ENCODE measurements at regions not wholly inside any gene's neighbourhood (a gene's known extent, or its start where the extent isn't known, plus 50 kb on each side); places are given as distances from the start of the nearest gene placed in this dataset.

DNA sequence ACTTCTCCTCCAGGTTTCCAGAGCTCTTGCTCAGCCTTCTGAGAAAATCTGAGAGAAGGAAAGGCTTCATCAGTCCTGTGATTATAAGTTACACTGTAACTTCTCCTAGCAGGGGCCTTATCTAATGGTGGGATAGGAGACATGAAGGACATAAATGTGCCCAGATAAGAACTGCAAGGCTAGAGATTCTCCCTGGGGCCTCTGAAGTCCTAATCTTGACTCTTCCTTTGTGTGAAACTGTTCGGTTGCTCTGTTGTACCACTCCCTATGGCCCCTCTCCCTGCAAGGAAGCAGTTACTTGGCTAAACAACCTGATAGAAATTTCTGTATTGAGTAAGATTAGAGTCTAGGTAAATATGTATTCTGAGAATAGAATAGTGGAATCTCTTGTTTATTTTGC, 780.9 kb downstream of the ETS1 start:
- TF ChIP-seq, protein P1, sequence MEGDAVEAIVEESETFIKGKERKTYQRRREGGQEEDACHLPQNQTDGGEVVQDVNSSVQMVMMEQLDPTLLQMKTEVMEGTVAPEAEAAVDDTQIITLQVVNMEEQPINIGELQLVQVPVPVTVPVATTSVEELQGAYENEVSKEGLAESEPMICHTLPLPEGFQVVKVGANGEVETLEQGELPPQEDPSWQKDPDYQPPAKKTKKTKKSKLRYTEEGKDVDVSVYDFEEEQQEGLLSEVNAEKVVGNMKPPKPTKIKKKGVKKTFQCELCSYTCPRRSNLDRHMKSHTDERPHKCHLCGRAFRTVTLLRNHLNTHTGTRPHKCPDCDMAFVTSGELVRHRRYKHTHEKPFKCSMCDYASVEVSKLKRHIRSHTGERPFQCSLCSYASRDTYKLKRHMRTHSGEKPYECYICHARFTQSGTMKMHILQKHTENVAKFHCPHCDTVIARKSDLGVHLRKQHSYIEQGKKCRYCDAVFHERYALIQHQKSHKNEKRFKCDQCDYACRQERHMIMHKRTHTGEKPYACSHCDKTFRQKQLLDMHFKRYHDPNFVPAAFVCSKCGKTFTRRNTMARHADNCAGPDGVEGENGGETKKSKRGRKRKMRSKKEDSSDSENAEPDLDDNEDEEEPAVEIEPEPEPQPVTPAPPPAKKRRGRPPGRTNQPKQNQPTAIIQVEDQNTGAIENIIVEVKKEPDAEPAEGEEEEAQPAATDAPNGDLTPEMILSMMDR (conservative IDR thresholded peaks at IDR 0.05; ENCODE audit: low read length) = no peak
- no peak for TF ChIP-seq EZH2phosphoT487 (IDR thresholded peaks at IDR 0.05; ENCODE audit: borderline replicate concordance, low read depth, low read length)
